ENCODE measurements at regions not wholly inside any gene's neighbourhood (a gene's known extent, or its start where the extent isn't known, plus 50 kb on each side); places are given as distances from the start of the nearest gene placed in this dataset.

- TF ChIP-seq CTCF (IDR thresholded peaks at IDR 0.05; ENCODE audit: control extremely low read depth in 1 of 3, insufficient read depth in 1 of 3, low read depth in 1 of 3, low read length in 3 of 3) (no peak), GTF2F1 (IDR thresholded peaks at IDR 0.05; ENCODE audit: borderline replicate concordance, low read depth, low read length) (no peak), NRF1 (IDR thresholded peaks at IDR 0.05; ENCODE audit: low read depth, low read length) (no peak), TAF1 (IDR thresholded peaks at IDR 0.05; ENCODE audit: low read depth, low read length) (no peak), ATF3 (IDR thresholded peaks at IDR 0.05; ENCODE audit: insufficient read depth, low read depth, low read length) (no peak), POLR2A (IDR thresholded peaks at IDR 0.05; ENCODE audit: control extremely low read depth in 1 of 2, low read depth in 2 of 2, low read length in 2 of 2) (no peak), SP1 (IDR thresholded peaks at IDR 0.05; ENCODE audit: low read depth, low read length) (no peak), EZH2 (IDR thresholded peaks at IDR 0.05; ENCODE audit: low read depth, low read length, severe bottlenecking) (no peak)
Observed at GRCh38 chr20:11697055-11697454, 220.6 kb upstream of the BTBD3 start.

All from H1 (cell line).